Hepatocyte (in vitro differentiated cells): ENCODE measurements at regions not wholly inside any gene's neighbourhood (a gene's known extent, or its start where the extent isn't known, plus 50 kb on each side); places are given as distances from the start of the nearest gene placed in this dataset.

Experiments
- DNase-seq: peaks from one replicate; pipeline ENCODE4 v3.0.0-alpha.2; 2016; ENCODE audit warnings: low spot score
- H2AFZ ChIP-seq: fragments of 200-600 bp; sonication (generic); 2 replicates; pipeline ENCODE4 v1.6.0; 2016; ENCODE audit warnings: antibody characterized with exemption, mild to moderate bottlenecking
- H3K27ac ChIP-seq: fragments of 200-600 bp; sonication (generic); 2 replicates; pipeline ENCODE4 v1.5.1; 2016; ENCODE audit warnings: mild to moderate bottlenecking
- H3K27me3 ChIP-seq: fragments of 200-600 bp; sonication (generic); 2 replicates; pipeline ENCODE4 v1.6.1; 2016
- H3K36me3 ChIP-seq: fragments of 200-600 bp; sonication (generic); replicated peaks from 2 replicates; pipeline ENCODE4 v1.5.1; 2016; ENCODE audit warnings: low read depth; ENCODE audit not compliant: insufficient read depth
- H3K4me1 ChIP-seq: fragments of 200-600 bp; sonication (generic); 2 replicates; pipeline ENCODE4 v1.5.1; 2016; ENCODE audit warnings: mild to moderate bottlenecking, moderate library complexity; ENCODE audit not compliant: insufficient read depth
- H3K4me2 ChIP-seq: fragments of 200-600 bp; sonication (generic); 2 replicates; pipeline ENCODE4 v1.6.0; 2016
- H3K4me3 ChIP-seq: fragments of 200-600 bp; sonication (generic); 2 replicates; pipeline ENCODE4 v1.5.1; 2016; ENCODE audit warnings: mild to moderate bottlenecking
- H3K79me2 ChIP-seq: fragments of 200-600 bp; sonication (generic); 2 replicates; pipeline ENCODE4 v1.6.0; 2017; ENCODE audit warnings: mild to moderate bottlenecking
- H3K9me2 ChIP-seq: fragments of 200-600 bp; sonication (generic); replicated peaks from 2 replicates; pipeline ENCODE4 v1.6.0; 2017; ENCODE audit warnings: mild to moderate bottlenecking; ENCODE audit not compliant: insufficient read depth
- H3K9me3 ChIP-seq: fragments of 200-600 bp; sonication (generic); 2 replicates; pipeline ENCODE4 v1.5.1; 2016; ENCODE audit warnings: low read depth, mild to moderate bottlenecking
- H4K20me1 ChIP-seq: fragments of 200-600 bp; sonication (generic); 2 replicates; pipeline ENCODE4 v1.6.0; 2016; ENCODE audit warnings: mild to moderate bottlenecking; ENCODE audit not compliant: insufficient read depth, poor library complexity, severe bottlenecking
- CTCF ChIP-seq: fragments of 200-600 bp; sonication (generic); IDR thresholded peaks from 2 replicates; pipeline ENCODE4 v1.5.1; 2016; ENCODE audit warnings: antibody characterized with exemption, mild to moderate bottlenecking; ENCODE audit not compliant: poor library complexity
- EZH2 ChIP-seq: fragments of 200-600 bp; sonication (generic); IDR thresholded peaks from 2 replicates; pipeline ENCODE4 v1.6.1; 2016; ENCODE audit warnings: antibody characterized with exemption, mild to moderate bottlenecking, borderline replicate concordance
- EZH2phosphoT487 ChIP-seq: fragments of 200-600 bp; sonication (generic); IDR thresholded peaks from one replicate; pipeline ENCODE4 v1.6.1; 2018; ENCODE audit warnings: antibody characterized with exemption, mild to moderate bottlenecking, low read depth, moderate library complexity; ENCODE audit not compliant: unreplicated experiment, severe bottlenecking
- WGBS: methylation state at CpG from one replicate; pipeline ENCODE4 v1.1.6; 2016; ENCODE audit warnings: low lambda C conversion rate; ENCODE audit errors: missing lambda C conversion rate; 5-methylcytosine and 5-hydroxymethylcytosine counted together

GRCh38 chr20:24890286-24890685 lies 58.8 kb upstream of the CST7 start:
- Histone ChIP-seq H3K27me3 (no peaks in the 10 kb centered on the region), H4K20me1 (no peaks in the 10 kb centered on the region), H3K4me2 (no peak overlapping the region), H3K9me3 (no peaks in the 10 kb centered on the region), H3K27ac (no peak overlapping the region), H3K79me2 (no peaks in the 10 kb centered on the region), H2AFZ (no peak overlapping the region), H3K4me3 (no peak overlapping the region), H3K4me1 (no peaks in the 10 kb centered on the region), H3K9me2 (no peaks in the 10 kb centered on the region), H3K36me3 (no peaks in the 10 kb centered on the region)
- no peak for DNase-seq
- TF ChIP-seq CTCF (no peak), EZH2phosphoT487 (no peak), EZH2 (no peak)
- 92% methylated on average over 9 of the region's 9 CpGs for WGBS

- 91% methylated on average over 32 of the region's 34 CpGs for WGBS
- H3K9me3 ChIP-seq: no peaks in the 10 kb centered on the region
- H3K27me3 ChIP-seq: no peaks in the 10 kb centered on the region
- no peaks in the 10 kb centered on the region for H3K79me2 ChIP-seq
- H4K20me1 ChIP-seq: no peaks in the 10 kb centered on the region
- no peak for TF ChIP-seq EZH2
- no peak for TF ChIP-seq EZH2phosphoT487
- no peak for TF ChIP-seq CTCF
- DNase-seq: no peak
- no peaks in the 10 kb centered on the region for H3K36me3 ChIP-seq
- H3K4me2 ChIP-seq: no peak overlapping the region
- H3K9me2 ChIP-seq: no peaks in the 10 kb centered on the region
- no peak overlapping the region for H2AFZ ChIP-seq
- no peaks in the 10 kb centered on the region for H3K4me1 ChIP-seq
- no peak overlapping the region for H3K27ac ChIP-seq
- H3K4me3 ChIP-seq: no peak overlapping the region
Observed at GRCh38 chr20:24891546-24892393, 57.3 kb upstream of the CST7 start.

GRCh38 chr20:24892522-24892921 lies 56.5 kb upstream of the CST7 start:
- H3K79me2 ChIP-seq: no peaks in the 10 kb centered on the region
- no peak overlapping the region for H2AFZ ChIP-seq
- H3K4me1 ChIP-seq: no peaks in the 10 kb centered on the region
- TF ChIP-seq CTCF: no peak
- no peak for TF ChIP-seq EZH2
- no peak for TF ChIP-seq EZH2phosphoT487
- no peak overlapping the region for H3K4me2 ChIP-seq
- no peak overlapping the region for H3K27ac ChIP-seq
- H3K27me3 ChIP-seq: no peaks in the 10 kb centered on the region
- H4K20me1 ChIP-seq: no peaks in the 10 kb centered on the region
- H3K9me2 ChIP-seq: no peaks in the 10 kb centered on the region
- WGBS: 89% methylated on average over 11 of the region's 11 CpGs
- H3K36me3 ChIP-seq: no peaks in the 10 kb centered on the region
- H3K9me3 ChIP-seq: no peaks in the 10 kb centered on the region
- H3K4me3 ChIP-seq: no peak overlapping the region
- no peak for DNase-seq
